ENCODE measurements at regions not wholly inside any gene's neighbourhood (a gene's known extent, or its start where the extent isn't known, plus 50 kb on each side); places are given as distances from the start of the nearest gene placed in this dataset.

GRCh38 chr3:156776031-156776430 lies 50.1 kb upstream of the LEKR1 start:
- TF ChIP-seq CTCF (optimal IDR thresholded peaks at IDR 0.05 in 1 of 3, IDR thresholded peaks at IDR 0.05 in 1 of 3, conservative IDR thresholded peaks at IDR 0.05 in 1 of 3; ENCODE audit: extremely low read depth in 1 of 3, insufficient read depth in 2 of 3, low read length in 3 of 3) (no peak), EZH2 (IDR thresholded peaks at IDR 0.05; ENCODE audit: low read length) (no peak)

Data from keratinocyte (primary cell).